Choroid plexus epithelial cell (primary cell): ENCODE measurements at regions not wholly inside any gene's neighbourhood (a gene's known extent, or its start where the extent isn't known, plus 50 kb on each side); places are given as distances from the start of the nearest gene placed in this dataset.

Experiments
- DNase-seq: peaks from one replicate; pipeline ENCODE4 v3.0.0-alpha.2; 2010; ENCODE audit warnings: low read depth
- H3K4me3 ChIP-seq: 2 replicates; pipeline ENCODE4 v1.5.1; 2011; ENCODE audit warnings: low read depth, mild to moderate bottlenecking, control low read depth, low read length, moderate library complexity
- CTCF ChIP-seq: conservative IDR thresholded peaks from 2 replicates; pipeline ENCODE4 v1.5.1; 2011; ENCODE audit warnings: low read depth, mild to moderate bottlenecking, control low read depth, inconsistent platforms, low read length, moderate library complexity

GRCh38 chr3:194810076-194810475, 124.4 kb downstream of the FAM43A start:
- DNase-seq: peak; percentile 8
- no peak overlapping the region for H3K4me3 ChIP-seq
- TF ChIP-seq CTCF: no peak

GRCh38 chr3:194811118-194811517, 125.4 kb downstream of the FAM43A start:
- no peak for DNase-seq
- no peak for TF ChIP-seq CTCF
- H3K4me3 ChIP-seq: no peak overlapping the region

GRCh38 chr3:194812176-194812575, 126.5 kb downstream of the FAM43A start:
- DNase-seq: no peak
- TF ChIP-seq CTCF: no peak
- H3K4me3 ChIP-seq: no peak overlapping the region

GRCh38 chr3:194814878-194815357, 129.2 kb downstream of the FAM43A start:
- no peak overlapping the region for H3K4me3 ChIP-seq
- DNase-seq: no peak
- no peak for TF ChIP-seq CTCF

GRCh38 chr3:194816748-194817591, 131.3 kb downstream of the FAM43A start:
- no peak for TF ChIP-seq CTCF
- no peak overlapping the region for H3K4me3 ChIP-seq
- no peak for DNase-seq

- TF ChIP-seq CTCF: no peak
- DNase-seq: no peak
These were observed 131.9 kb downstream of the FAM43A start for GRCh38 chr3:194817592-194817930.

GRCh38 chr3:194817936-194818335, 132.3 kb downstream of the FAM43A start:
- no peak for DNase-seq
- no peak for TF ChIP-seq CTCF
- no peak overlapping the region for H3K4me3 ChIP-seq

More at GRCh38 chr3:194817592-194817930, 131.9 kb downstream of the FAM43A start:
- H3K4me3 ChIP-seq: no peak overlapping the region
